ENCODE measurements at regions not wholly inside any gene's neighbourhood (a gene's known extent, or its start where the extent isn't known, plus 50 kb on each side); places are given as distances from the start of the nearest gene placed in this dataset.
"Not testable (repeated sequence)": the region's sequence is repeated elsewhere in the genome, so short reads cannot be mapped to it uniquely, and the experiment has no call there.

- Histone ChIP-seq H3K4me3 (no peak overlapping the region), H3K4me1 (replicated peaks in 1 of 2) (no peaks in the 10 kb centered on the region), H3K27ac (no peak overlapping the region)
- 52 to 100% (median 94%) methylated on average over 1 to 7 of the region's 18 CpGs; no CpG with 5 or more reads in 3 of the 10 experiments for WGBS, 10 experiments
- no peak for ATAC-seq (replicated peaks in 6 of 8)
- in situ Hi-C loops (cut with MboI; ENCODE audit: low pct_unique_long_range_greater_than_20kb in 2 of 9, low sequenced_read_pairs in 9 of 9, unreplicated experiment in 9 of 9) = no loop called here
Observed at GRCh38 chr10:44575601-44576380, 190.9 kb upstream of the CXCL12 start.

GRCh38 chr10:44576702-44577191, 191.8 kb upstream of the CXCL12 start:
- 40 to 80% (median 66%) methylated on average over 1 to 3 of the region's 6 CpGs; no CpG with 5 or more reads in 6 of the 10 experiments for WGBS, 10 experiments
- Histone ChIP-seq H3K4me3 (no peak overlapping the region), H3K4me1 (replicated peaks in 1 of 2) (no peaks in the 10 kb centered on the region), H3K27ac (no peak overlapping the region)
- in situ Hi-C loops (cut with MboI; ENCODE audit: low pct_unique_long_range_greater_than_20kb in 2 of 9, low sequenced_read_pairs in 9 of 9, unreplicated experiment in 9 of 9) = no loop called here
- peak in 4 of 8 experiments; percentile 62 to 96 (median 93) for ATAC-seq (replicated peaks in 6 of 8)

DNA sequence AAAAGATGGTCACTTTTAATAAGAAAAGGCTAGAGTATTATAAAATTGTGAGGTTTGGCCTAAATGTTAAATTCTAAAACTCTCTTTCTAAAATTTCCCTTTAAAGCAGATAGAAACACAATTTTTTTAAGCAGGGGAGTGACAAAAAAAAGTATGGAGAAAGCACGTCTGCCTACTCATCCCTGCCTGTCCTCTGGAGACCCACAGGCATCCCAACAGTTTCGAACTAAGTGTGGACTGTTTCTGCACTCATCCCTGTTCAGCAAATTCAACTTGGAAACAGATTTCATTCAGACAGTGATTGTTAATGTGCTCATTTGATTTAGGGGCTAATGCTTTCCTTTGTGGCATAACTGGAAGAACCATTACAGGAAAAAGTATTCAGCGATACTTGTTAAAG, 192.6 kb upstream of the CXCL12 start:
- Histone ChIP-seq H3K4me3 (no peak overlapping the region), H3K4me1 (replicated peaks in 1 of 2) (no peaks in the 10 kb centered on the region), H3K27ac (no peak overlapping the region)
- WGBS, 10 experiments = 80 to 100% (median 83%) methylated on average over 1 to 3 of the region's 3 CpGs; no CpG with 5 or more reads in 1 of the 10 experiments
- in situ Hi-C loops (cut with MboI; ENCODE audit: low pct_unique_long_range_greater_than_20kb in 2 of 9, low sequenced_read_pairs in 9 of 9, unreplicated experiment in 9 of 9) = no loop called here
- ATAC-seq (replicated peaks in 6 of 8) = no peak

DNA sequence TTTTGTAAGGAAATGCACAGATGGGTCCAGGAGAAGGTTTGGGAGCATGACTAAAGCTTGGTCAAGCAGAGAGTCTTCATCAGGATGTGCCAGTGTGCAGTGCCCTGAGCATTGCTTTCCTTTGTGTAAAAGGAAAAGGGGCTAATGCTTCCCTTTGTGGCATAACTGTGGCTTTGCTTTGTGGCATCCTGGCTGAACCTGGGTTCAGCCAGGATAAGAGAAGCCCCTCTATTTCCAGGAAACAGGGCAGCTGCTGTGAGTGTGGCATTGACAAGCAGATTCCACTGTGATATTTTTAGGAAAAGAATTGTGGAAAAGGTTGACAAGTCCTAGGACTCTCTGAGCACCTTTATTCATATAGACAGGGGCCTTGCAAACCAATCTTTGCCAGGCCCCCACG, 193.4 kb upstream of the CXCL12 start:
- H3K4me3 ChIP-seq = no peak overlapping the region
- H3K27ac ChIP-seq = no peak overlapping the region
- ATAC-seq (replicated peaks in 6 of 8) = no peak
- no peaks in the 10 kb centered on the region for H3K4me1 ChIP-seq (replicated peaks in 1 of 2)
- WGBS, 10 experiments = no CpG with 5 or more reads among the region's 1 CpG
- in situ Hi-C loops (cut with MboI; ENCODE audit: low pct_unique_long_range_greater_than_20kb in 2 of 9, low sequenced_read_pairs in 9 of 9, unreplicated experiment in 9 of 9) = no loop called here

DNA sequence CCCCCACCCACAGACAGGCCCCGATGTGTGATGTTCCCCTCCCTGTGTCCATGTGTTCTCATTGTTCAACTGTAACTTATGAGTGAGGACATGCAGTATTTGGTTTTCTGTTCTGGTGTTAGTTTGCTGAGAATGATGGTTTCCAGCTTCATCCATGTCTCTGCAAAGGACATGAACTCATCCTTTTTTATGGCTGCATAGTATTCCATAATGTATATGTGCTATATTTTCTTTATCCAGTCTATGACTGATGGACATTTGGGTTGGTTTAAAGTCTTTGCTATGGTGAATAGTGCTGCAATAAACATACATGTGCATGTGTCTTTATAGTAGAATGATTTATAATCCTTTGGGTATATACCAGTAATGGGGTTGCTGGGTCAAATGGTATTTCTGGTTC, 194.1 kb upstream of the CXCL12 start:
- H3K4me1 ChIP-seq (replicated peaks in 1 of 2); ATAC-seq (replicated peaks in 6 of 8); H3K4me3 ChIP-seq; H3K27ac ChIP-seq; in situ Hi-C loops (cut with MboI; ENCODE audit: low pct_unique_long_range_greater_than_20kb in 2 of 9, low sequenced_read_pairs in 9 of 9, unreplicated experiment in 9 of 9): not testable (repeated sequence)
- no CpG with 5 or more reads among the region's 1 CpG for WGBS, 10 experiments

GRCh38 chr10:44581996-44582395, 197.1 kb upstream of the CXCL12 start:
- H3K4me3 ChIP-seq = no peak overlapping the region
- H3K27ac ChIP-seq = no peak overlapping the region
- in situ Hi-C loops (cut with MboI; ENCODE audit: low pct_unique_long_range_greater_than_20kb in 2 of 9, low sequenced_read_pairs in 9 of 9, unreplicated experiment in 9 of 9) = no loop called here
- no peaks in the 10 kb centered on the region for H3K4me1 ChIP-seq (replicated peaks in 1 of 2)
- ATAC-seq (replicated peaks in 6 of 8) = no peak
- WGBS, 10 experiments = 80 to 100% (median 86%) methylated on average over 3 to 8 of the region's 8 CpGs; no CpG with 5 or more reads in 4 of the 10 experiments

DNA sequence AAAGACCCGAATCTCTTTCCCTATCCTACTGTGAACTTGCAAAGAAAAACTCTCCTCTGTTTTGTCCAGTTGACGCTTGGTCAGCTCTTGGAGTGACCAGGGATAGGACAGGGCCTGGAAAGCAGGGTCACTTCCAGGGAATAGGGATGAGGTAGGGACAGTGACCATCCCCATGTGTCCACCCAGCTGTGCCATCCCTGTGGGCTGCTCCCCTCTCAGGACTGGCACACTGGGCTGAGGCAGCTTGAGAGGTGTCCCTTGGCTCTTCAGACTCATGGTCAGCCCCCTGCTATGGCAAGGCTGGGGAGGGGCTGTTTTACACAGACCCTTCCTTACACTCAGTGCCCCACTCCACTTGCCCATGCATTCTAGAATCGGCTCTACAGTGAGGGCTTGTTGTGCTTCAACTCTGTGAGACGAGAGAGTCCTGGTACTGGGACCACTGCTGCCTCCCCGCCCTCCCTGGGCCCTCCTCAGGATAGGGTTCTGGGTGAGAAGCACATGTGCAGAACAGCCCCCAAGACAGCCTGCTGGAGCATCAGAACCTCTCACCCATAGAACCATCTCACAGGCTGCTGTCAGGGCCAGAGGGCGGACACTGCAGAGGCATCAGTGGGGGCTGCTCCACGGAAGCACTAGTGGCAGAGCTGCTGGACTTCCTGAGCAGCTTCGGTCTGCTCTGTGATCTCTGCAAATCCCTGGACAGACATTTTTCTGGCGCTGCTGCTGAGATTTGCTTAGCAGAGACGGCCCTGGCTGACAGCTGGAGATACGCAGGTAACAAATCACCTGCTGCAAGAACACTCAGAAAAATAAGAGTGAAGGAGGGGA, 202.8 kb upstream of the CXCL12 start:
- H3K4me3 ChIP-seq = no peak overlapping the region
- H3K27ac ChIP-seq = no peak overlapping the region
- in situ Hi-C loops (cut with MboI; ENCODE audit: low pct_unique_long_range_greater_than_20kb in 2 of 9, low sequenced_read_pairs in 9 of 9, unreplicated experiment in 9 of 9) = no loop called here
- peak in 4 of 8 experiments; percentile 36 to 86 (median 52) for ATAC-seq (replicated peaks in 6 of 8)
- WGBS, 10 experiments = 33 to 100% (median 83%) methylated on average over 1 to 5 of the region's 11 CpGs; no CpG with 5 or more reads in 3 of the 10 experiments
- H3K4me1 ChIP-seq (replicated peaks in 1 of 2) = peaks cover 0 to 2% of the 10 kb centered on the region in 2 donors

DNA sequence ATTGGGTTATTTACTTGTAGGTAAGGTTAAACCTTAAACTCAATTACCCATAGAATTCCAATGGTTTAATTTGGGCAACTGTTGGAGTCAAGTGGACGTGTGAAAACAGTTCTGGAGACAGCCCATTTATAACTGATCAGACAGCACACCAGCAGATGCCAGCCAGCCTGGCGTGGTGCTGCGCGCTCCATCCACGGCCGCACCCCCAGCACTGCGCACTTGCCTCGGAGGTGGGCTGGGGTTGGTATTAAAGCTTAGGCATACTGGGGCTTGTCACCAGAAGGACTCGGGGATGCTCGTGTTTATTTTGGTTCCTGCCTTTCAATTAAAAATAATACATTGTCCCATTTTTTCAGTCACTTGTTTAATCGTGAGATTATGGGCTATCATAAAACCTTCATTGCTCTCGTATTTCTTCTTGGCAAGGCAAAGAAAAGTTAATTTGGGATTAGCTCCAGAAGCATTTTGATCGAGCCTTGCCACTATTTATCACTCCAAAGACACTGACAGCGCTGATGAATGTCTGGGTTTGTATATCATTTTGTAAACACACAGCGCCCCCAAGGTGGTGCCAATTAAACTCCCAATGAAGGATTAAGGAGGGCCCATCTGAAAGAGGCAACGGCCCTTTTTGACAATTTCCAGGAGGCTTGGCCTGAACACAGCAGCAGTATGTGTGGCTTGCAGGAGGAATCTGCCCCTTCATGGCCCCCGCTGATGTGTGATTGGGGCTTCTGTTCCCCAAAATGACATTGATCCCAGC, 204.5 kb upstream of the CXCL12 start:
- no peak overlapping the region for H3K27ac ChIP-seq
- H3K4me1 ChIP-seq (replicated peaks in 1 of 2) = peaks cover 0 to 2% of the 10 kb centered on the region in 2 donors
- H3K4me3 ChIP-seq = no peak overlapping the region
- in situ Hi-C loops (cut with MboI; ENCODE audit: low pct_unique_long_range_greater_than_20kb in 2 of 9, low sequenced_read_pairs in 9 of 9, unreplicated experiment in 9 of 9) = no loop called here
- WGBS, 10 experiments = 57 to 94% (median 81%) methylated on average over 1 to 13 of the region's 17 CpGs
- no peak for ATAC-seq (replicated peaks in 6 of 8)

GRCh38 chr10:44589944-44590449, 205.1 kb upstream of the CXCL12 start:
- no peak overlapping the region for H3K4me3 ChIP-seq
- H3K4me1 ChIP-seq (replicated peaks in 1 of 2) = peaks cover 0 to 2% of the 10 kb centered on the region in 2 donors
- no peak overlapping the region for H3K27ac ChIP-seq
- 57 to 100% (median 83%) methylated on average over 1 to 3 of the region's 5 CpGs; no CpG with 5 or more reads in 5 of the 10 experiments for WGBS, 10 experiments
- peak in 4 of 8 experiments; percentile 5 to 41 (median 27) for ATAC-seq (replicated peaks in 6 of 8)
- in situ Hi-C loops (cut with MboI; ENCODE audit: low pct_unique_long_range_greater_than_20kb in 2 of 9, low sequenced_read_pairs in 9 of 9, unreplicated experiment in 9 of 9) = no loop called here

DNA sequence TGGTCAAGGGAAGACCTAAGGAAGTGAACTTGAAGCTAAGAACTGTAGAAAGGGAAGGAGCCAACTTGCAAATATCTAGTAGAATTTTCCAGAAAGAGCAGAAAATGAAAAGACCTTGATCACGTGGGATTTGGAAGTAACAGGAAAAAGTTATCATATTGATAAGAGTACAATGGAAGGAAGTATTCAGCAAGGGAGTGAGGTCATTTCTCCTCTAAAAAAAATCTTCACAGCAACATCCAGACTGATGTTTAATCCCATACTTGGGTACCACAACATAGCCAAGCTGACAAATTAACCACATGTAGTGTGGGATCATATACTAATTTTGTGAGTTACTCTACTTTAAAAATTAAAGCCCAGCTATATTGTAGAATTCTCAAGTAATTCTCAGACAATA, 207.0 kb upstream of the CXCL12 start:
- in situ Hi-C loops (cut with MboI; ENCODE audit: low pct_unique_long_range_greater_than_20kb in 2 of 9, low sequenced_read_pairs in 9 of 9, unreplicated experiment in 9 of 9) = no loop called here
- no peak overlapping the region for H3K4me3 ChIP-seq
- ATAC-seq (replicated peaks in 6 of 8) = no peak
- H3K4me1 ChIP-seq (replicated peaks in 1 of 2) = peaks cover 0 to 2% of the 10 kb centered on the region in 2 donors
- WGBS, 10 experiments = 38 to 86% (median 71%) methylated on average over 1 of the region's 1 CpG; no CpG with 5 or more reads in 1 of the 10 experiments
- H3K27ac ChIP-seq = no peak overlapping the region

DNA sequence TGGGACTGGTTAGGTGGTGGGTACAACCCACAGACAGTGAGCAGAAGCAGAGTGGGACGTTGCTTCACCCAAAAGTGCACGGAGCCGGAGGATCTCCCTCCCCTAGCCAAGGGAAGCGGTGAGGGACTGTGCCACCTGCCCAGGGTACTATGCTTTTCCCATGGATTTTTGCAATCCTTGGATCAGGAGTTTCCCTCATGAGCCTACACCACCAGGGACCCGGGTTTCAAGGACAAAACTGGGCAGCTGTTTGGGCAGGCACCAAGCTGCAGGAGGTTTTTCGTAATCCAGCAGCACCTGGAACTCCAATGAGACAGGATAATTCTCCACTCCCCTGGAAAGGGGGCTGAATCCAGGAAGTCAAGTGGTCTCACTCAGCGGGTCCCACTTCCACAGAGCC, 209.1 kb upstream of the CXCL12 start:
- 28 to 74% (median 51%) methylated on average over 2 to 6 of the region's 7 CpGs; no CpG with 5 or more reads in 5 of the 10 experiments for WGBS, 10 experiments
- ATAC-seq (replicated peaks in 6 of 8) = no peak
- in situ Hi-C loops (cut with MboI; ENCODE audit: low pct_unique_long_range_greater_than_20kb in 2 of 9, low sequenced_read_pairs in 9 of 9, unreplicated experiment in 9 of 9) = no loop called here
- H3K27ac ChIP-seq = no peak overlapping the region
- no peak overlapping the region for H3K4me3 ChIP-seq
- peaks cover 0 to 2% of the 10 kb centered on the region in 2 donors for H3K4me1 ChIP-seq (replicated peaks in 1 of 2)

GRCh38 chr10:44607116-44607515, 222.2 kb upstream of the CXCL12 start:
- in situ Hi-C loops (cut with MboI; ENCODE audit: low pct_unique_long_range_greater_than_20kb in 2 of 9, low sequenced_read_pairs in 9 of 9, unreplicated experiment in 9 of 9) = no loop called here
- Histone ChIP-seq H3K4me1 (replicated peaks in 1 of 2) (no peaks in the 10 kb centered on the region), H3K27ac (no peak overlapping the region), H3K4me3 (no peak overlapping the region)
- WGBS, 10 experiments = 60 to 100% (median 82%) methylated on average over 1 of the region's 1 CpG; no CpG with 5 or more reads in 3 of the 10 experiments
- ATAC-seq (replicated peaks in 6 of 8) = no peak

Measured in motor neuron (in vitro differentiated cells).